ENCODE measurements at regions not wholly inside any gene's neighbourhood (a gene's known extent, or its start where the extent isn't known, plus 50 kb on each side); places are given as distances from the start of the nearest gene placed in this dataset.
"Not testable (repeated sequence)": the region's sequence is repeated elsewhere in the genome, so short reads cannot be mapped to it uniquely, and the experiment has no call there.

DNA sequence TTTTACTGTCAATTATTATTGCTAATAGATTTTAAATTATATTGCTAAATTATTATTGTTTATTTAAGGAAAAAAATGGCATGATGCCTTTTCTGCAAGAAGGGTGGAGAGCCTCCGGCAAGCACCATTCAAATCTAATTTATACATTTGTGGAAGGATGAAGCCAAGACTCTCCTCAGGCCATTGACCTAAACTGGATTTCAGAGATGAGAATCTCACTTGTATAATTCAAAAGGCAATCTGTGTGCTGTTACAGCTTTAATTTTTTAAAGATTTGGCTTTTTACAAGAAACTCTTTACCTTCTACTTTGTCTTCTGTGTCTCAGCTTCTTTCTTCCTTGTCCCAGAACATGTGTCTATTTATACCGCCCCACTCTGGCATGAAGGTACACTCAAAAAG is 722.5 kb downstream of the ETS1 start:
- no peak for DNase-seq (ENCODE audit: low spot score)

DNA sequence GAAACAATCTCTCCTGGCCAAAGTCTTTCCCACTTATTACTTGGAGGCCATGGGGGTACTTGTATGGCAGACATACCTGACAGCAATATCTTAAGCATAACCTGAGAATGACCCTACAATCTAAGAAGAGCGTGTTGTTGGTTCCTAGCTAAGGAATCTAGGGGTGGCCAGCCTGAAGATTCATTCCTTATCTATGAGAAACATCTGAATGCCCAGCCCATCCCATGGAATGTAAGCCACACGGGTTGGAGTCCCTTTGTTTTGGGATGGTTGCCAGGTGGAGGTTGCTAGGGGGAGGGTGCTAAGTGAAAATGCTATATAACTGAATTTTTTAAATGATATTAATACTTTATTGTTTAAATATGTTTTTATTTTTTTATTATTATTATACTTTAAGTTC is 725.0 kb downstream of the ETS1 start:
- DNase-seq (ENCODE audit: low spot score) = no peak

DNA sequence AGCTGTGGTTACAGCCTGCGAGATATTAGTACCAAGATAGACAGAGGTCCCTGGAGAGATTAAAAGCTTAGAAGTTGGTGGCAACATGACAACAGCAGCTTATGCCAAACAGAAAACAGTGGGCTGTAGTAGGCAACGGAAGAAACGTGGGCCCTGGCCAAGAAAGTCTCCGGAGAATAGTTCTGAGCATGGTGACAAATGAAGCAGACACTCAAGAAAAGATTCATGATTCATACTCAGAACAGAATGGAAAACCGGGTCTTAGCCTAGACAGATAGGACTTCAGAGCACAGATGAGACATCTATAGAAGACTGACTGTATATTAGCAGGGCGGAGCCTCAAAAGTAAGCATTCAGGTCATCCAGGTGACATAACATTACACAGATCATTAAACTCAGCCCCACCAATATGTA is 727.4 kb downstream of the ETS1 start:
- peak; percentile 70 for DNase-seq (ENCODE audit: low spot score)

DNA sequence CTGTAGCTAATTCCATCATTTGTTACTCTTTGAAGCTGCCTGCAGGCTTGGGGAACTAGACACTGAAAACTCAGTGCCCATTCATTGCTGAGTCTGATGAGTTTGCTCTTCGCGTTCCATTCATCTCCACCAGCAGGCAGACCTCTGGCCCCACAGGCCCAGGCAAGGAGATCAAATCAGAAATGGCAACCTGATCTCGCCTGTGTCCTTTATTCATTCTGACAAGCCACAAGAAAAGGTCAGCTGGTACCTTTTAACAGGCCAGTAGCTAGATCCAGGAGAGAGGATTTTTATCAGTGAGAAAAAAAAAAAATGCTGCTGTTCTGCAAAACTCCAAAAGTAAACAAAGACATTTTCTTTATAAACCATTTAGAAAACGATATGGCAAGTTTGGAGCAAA is 742.5 kb downstream of the ETS1 start:
- DNase-seq (ENCODE audit: low spot score) = no peak

DNA sequence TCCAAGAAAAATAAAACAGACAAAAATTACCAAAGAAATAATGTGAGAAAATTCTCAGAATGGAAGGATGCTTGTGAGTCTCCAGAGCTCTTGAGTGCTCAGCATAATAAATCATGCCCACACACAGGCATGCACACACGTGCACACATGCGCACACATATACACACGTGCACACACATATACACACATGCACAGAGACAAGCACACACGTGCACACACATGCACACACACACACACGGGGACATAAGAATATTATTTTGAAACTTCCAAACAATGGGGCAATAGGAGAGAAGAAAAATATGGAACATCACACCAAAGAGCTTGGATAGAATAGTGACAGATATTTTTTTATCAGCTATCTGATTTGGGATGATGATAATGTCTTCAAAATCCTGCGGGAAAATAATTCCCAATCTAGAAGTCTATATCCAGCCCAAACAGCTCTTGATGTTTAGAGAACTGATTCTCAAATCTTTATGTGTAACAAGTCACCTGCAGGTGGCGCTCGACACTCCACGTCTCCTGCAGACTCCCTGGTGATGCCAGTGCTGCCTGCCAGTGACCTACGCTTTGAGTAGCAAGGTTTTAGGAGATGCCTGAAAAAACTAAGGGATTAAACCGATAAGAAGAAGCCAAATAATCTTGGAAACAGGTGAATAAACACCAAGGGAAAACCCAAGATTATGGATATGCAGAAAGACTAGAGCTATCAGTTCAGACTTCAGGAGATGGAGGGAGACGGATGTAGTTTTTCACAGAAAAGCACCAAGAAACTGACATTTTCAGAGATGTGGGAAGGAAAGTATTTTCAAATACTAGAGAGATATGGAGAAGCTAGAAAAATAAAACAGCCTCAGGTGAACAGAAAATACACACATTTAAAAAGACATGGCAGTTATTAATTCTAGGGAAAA is 743.6 kb downstream of the ETS1 start:
- DNase-seq (ENCODE audit: low spot score) = peak; percentile 73

DNA sequence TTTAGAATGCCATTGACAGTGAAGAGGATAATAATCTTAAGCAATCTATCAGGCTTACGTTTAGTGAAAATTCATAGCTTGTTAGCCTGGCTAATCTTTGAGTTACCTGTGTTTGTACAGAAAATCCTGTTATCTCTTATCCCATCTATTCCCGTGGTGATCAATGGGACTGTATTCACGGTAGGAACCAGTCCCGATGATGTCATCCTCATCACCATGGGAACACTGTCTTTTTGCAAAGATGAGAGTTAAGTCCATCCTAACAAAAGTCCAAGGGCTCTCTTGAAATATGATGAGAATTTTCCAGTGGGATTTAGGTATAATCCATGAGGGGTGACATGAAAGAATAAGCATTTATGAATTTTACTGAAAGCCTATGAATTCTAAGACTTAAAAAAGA is 762.2 kb downstream of the ETS1 start:
- DNase-seq (ENCODE audit: low spot score) = no peak

DNA sequence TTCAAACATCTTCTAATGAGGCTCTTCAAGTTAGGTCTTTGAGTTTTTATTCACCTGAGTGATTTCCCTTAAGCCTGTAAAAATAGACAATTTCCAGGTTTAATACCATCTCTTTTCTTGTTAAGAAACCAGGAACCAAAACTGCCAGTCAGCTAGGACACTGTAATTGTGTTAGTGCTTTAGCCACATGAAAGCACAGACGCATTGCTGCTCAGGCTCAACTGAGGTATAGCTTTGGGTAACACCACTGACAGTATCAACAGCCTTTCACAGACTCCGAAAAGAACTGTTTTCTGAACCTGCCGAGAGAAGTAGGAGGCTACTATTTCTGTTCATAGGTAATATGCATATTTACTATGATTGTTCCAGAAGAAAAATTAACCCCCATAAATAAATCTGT is 768.7 kb downstream of the ETS1 start:
- DNase-seq (ENCODE audit: low spot score) = no peak

DNA sequence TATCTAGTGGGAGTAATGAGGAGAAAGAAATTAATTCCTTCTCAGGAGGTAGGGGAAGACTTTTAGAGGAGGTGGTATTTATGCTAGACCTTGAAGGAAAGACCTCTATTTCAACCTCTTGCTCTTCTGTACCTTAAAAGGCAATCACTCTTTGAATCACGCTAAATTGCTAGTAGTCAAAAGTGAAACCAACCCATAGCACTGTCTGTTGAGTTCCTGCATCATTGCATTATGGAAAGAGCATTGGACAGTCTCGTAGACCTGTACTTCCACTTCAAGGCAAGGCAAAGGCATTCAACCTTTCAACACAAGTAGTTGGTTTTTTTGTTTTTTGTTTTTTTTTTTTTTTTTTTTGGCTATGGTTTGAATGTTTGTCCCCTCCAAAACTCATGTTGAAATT is 770.4 kb downstream of the ETS1 start:
- DNase-seq (ENCODE audit: low spot score) = no peak

DNA sequence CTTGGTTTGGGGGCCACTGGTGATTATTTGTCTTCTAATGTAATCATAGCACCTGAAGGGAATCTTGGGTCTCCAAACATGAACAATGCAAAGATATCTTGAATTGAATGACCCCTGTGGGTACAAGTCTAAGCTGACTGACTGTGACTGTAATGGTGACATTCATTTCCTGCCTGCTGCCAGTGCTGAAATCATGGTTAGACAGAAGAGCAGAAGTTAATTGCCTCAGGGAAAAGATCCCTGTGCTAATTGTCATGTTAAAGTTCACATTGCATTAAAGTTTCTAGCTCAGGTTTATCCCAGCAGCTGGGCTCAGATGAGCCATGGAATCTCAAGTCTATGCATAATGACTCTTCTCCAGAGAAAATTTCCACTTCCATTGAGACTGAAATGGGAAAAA is 772.0 kb downstream of the ETS1 start:
- no peak for DNase-seq (ENCODE audit: low spot score)

DNA sequence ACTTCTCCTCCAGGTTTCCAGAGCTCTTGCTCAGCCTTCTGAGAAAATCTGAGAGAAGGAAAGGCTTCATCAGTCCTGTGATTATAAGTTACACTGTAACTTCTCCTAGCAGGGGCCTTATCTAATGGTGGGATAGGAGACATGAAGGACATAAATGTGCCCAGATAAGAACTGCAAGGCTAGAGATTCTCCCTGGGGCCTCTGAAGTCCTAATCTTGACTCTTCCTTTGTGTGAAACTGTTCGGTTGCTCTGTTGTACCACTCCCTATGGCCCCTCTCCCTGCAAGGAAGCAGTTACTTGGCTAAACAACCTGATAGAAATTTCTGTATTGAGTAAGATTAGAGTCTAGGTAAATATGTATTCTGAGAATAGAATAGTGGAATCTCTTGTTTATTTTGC is 780.9 kb downstream of the ETS1 start:
- DNase-seq (ENCODE audit: low spot score) = no peak

DNA sequence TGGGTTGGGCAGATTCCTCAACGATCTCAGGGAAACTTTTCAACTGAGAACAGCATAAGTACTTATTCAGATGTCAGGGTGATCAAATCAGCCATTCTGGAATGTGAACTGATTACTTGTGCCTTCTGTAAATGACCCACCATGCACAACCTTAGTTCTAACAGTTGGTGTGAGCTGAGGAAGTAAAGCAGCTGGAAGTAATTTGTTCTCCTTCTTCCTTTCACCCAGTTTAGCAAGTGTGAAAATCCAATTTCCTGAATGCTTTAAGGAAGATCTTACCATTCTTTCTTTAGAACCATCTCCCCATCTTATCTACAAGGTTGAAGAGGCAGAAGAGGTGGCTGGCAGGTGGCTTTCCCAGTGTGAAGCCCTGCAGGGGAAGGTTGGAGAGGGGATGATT is 781.6 kb downstream of the ETS1 start:
- DNase-seq (ENCODE audit: low spot score) = no peak

DNA sequence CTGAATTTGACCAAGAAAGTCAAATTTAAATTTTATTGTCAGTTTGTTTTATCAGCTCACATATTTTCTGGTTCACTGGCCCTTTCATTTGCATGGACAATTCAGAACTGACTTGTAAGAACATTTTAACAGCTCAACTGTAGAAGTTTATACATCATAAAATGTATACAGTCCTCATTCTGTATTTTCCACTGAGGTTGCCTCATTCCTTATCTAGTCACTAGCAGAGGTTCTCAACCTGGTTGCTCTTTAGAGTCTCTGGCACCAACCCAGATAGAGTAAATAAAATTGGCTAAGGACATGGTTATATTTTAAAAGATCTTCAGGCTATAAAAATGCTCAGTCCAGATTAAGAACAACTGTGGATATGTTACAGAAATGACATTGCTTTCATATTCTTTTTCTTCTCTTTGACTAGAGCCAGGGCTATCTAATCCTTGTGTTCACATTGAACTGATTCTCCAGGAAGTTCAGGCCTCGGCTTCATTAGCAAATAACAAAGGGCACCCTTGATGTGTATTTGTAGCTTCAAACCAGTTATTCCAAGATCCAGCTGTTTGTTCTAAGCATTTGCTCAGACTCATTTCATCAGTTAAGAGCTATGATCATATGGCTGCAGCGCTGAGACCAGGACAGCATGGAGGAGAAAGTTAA is 782.5 kb downstream of the ETS1 start:
- no peak for DNase-seq (ENCODE audit: low spot score)

DNA sequence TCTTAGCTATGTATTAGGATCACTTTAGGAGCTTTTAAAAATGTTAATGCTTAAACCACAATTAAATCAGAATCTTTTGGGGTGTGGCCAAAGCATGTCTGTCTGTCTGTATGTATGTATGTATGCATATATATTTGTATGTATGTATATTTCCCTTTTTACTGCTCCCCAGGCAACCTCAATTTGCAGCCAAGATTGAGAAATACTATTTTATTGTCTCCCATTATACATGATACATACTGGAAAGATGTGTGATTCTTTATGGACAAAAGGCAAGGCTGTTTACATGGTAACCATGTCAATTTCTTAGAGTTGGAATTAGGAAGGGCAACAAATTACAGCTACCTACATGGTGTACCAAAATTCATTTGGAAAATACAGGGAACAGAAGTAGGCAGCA is 783.6 kb downstream of the ETS1 start:
- no peak for DNase-seq (ENCODE audit: low spot score)

DNA sequence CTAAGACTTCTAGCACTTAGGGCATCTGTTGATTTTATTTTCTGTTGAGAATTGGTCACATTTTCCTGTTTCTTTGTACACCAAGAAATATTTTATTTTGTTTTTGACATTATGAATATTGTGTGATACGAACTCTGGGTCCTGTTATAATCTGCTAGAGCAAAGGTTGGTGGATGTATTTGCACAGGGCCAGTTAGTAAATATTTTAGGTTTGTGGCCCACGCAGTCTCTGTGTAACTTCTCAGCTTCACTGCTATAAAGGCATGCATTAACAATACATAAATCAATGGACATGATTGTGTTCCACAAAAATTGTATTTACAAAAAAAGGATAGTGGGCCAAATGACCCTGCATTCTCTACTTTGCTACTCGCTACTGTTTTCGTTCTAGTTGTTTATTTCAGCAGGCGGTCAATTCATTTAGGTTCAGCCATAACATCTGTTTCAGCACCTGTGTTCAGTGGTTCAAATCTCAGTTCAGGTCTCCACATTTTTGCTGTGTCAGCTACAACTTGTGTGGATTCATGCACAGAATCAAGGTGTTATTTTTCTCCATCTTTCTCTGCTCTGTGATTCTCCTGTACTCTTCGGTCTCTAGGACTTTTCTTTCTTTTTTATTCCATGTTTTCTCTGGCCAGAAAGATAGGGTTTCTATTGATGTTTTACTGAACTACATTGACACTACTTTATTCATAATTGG is 786.2 kb downstream of the ETS1 start:
- DNase-seq (ENCODE audit: low spot score) = no peak

DNA sequence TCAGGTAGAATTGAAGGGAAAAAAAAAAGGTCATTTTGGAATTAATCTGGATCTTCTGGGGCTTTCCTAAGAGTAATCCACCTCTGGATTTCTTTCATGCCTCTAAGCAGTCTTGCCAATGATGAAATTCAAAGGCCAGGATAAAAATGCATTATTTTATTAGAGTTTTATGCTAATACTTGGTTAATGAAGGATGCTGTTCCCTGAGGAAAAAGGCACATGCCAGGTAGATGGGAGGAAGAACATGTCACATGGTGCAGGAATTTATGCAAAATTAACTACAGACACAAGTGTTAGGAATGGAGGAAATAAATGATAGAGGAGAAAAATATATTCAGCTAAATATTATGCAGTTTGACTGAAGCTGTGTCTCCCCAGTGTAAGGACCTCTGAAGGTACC is 792.0 kb downstream of the ETS1 start:
- DNase-seq (ENCODE audit: low spot score) = no peak

DNA sequence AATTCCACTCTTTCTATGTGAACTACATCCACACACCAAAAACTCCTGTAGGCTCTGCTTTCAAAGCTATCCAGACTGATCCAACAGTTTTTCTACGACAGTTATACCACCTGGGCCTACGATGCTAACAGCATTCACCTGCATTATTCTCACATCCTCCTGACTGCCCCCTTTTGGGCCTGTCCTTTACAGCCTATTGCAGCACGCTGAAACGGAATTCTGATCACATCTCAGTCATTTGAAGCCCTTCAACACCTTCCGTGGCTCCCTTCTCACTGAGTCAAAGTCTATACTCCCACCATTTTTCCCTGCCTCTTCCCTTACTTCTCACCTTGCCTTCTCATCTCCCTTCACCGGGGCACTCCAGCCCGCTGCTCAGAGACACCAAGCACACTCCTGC is 791.3 kb upstream of the KIRREL3 start:
- no peak for DNase-seq (ENCODE audit: low spot score)

DNA sequence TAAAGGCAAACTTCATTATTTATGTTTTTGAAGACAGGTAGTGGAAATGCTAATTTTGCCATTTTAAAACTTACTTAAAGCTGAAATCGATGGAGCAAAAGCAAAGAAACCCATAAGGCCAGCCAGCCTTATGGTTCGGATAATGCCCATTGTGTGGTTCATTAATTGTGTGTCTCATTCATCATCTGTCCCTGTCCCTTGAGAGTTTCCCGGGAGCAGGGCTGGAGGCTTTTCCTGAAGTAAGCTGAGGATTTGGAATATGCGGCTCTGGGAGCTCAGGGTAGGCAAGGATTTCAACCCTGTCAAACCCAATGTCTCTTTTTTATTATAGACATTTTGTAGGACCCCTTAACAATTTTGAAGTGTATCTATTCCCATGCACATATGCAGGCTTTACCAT is 790.0 kb upstream of the KIRREL3 start:
- peak; percentile 43 for DNase-seq (ENCODE audit: low spot score)

DNA sequence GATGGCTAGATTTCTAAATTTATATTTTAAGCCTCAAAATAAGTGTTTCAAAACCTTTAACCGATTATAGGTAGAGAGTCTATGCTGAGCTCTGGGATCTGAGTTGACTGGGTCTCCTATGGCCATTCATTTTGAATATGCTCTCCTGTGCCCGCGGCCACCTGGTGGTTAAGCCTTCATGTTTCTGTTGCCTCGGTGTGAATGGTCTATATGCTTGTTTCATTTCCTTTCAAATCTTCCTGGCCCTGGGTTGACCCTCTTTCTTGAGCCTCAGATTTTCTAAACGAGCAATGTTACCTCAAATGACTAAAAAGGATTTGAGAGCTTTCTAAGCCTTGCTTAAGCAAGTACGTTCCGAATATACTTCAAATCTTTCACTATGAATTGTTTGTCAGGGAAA is 789.4 kb upstream of the KIRREL3 start:
- DNase-seq (ENCODE audit: low spot score) = peak; percentile 20

DNA sequence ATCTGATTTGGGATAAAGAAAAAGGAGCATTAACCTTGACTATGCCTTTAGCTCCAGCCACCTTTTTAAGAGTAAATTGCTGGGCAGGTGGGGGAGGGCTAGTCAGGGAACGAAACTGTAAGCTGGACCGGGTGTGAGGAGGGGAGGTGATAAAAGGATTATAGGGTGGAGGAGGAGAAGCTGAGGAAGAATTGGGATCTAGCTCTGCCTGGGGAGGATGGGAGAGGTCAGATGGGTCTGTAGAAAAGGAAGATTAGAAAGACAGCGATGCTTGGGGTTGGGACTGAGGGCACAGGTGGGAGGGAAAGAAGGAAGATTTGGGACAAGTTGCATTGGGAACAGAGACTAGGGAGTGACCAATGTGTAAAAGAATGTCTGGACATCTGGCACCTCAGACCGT is 772.4 kb upstream of the KIRREL3 start:
- DNase-seq (ENCODE audit: low spot score) = not testable (repeated sequence)

DNA sequence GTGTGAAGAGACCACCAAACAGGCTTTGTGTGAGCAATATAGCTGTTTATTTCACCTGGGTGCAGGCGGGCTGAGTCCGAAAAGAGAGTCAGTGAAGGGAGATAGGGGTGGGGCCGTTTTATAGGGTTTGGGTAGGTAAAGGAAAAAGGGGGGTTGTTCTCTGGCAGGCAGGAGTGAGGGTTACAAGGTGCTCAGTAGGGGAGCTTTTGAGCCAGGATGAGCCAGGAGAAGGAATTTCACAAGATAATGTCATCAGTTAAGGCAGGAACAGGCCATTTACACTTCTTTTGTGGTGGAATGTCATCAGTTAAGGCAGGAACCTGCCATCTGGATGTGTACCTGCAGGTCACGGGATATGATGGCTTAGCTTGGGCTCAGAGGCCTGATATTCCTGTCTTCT is 768.4 kb upstream of the KIRREL3 start:
- DNase-seq (ENCODE audit: low spot score) = not testable (repeated sequence)

DNA sequence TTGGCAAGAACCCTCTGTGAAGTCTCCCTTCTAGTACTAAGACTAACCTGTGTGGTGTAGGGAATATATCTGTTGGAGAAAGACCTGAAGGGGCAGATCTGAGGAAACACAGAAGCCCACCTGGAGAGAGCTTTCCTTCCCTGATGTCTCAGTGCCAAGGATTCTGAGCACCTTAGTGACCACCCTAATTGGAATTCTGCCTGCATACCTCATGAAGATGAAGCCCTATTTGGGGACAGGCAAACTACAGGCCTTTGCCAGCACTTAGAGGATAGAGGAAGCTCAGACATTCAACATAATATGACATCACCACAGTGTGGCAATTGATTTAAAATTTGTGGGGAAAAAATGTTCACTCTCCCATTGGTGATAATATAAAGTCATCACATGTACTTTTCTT is 766.2 kb upstream of the KIRREL3 start:
- no peak for DNase-seq (ENCODE audit: low spot score)

DNA sequence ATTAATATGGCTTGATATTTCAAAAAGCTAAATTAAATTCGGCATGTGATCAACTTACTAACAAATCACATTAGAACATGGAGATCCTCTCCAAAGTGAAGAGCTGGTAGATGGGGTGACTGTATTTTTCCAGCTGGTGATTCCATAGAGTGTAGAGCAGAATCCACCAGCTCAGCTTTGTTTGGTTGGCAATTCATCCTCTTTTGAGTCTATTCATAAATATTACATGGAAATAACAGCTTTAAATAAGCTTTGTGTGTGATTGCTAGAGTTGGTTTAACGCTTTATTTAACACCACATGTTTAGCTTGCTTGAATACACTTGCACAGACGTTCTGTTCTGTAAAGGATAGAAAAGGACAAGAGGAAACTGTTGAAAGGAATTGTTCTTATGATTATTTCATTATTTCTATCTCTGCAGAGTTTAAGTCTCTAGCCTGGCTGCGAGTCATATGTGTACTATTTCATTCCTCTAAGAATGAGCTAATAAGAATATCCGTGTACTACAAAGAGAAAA is 738.3 kb upstream of the KIRREL3 start:
- no peak for DNase-seq (ENCODE audit: low spot score)

DNA sequence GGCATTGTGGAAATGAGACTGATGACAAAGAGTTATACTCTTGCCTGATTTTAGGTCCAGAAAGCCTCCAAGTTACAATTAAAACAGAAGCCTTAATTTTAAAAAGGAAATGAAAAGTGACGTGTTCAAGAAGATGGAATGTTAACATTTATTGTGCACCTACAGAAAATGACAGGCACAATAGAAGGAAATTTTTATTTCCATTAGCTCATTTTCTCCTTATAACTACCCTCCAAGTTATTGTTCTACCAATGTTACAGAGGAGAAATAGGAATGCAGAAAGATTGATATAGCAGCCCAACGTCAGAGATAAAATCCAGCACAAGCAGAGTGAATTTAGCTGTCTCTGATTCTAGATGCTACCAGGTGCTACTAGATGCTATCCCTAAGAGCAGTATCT is 736.9 kb upstream of the KIRREL3 start:
- DNase-seq (ENCODE audit: low spot score) = no peak
